Activated CD4-positive, alpha-beta T cell treated with anti-CD3 and anti-CD28 coated beads, Interleukin-2, amount 50 U/mL, for 48 hours (primary cell): ENCODE measurements at regions not wholly inside any gene's neighbourhood (a gene's known extent, or its start where the extent isn't known, plus 50 kb on each side); places are given as distances from the start of the nearest gene placed in this dataset.
A peak's percentile ranks its signal among the peaks of the same experiment; 100 is the strongest.
"Not testable (repeated sequence)": the region's sequence is repeated elsewhere in the genome, so short reads cannot be mapped to it uniquely, and the experiment has no call there.

Experiments
- DNase-seq, 2 experiments: peaks; one replicate each; pipeline ENCODE4 v3.0.0-alpha.2; 2020

- DNase-seq: no peak
These were observed 355.6 kb downstream of the DAD1 start for GRCh38 chr14:22233377-22233776.

GRCh38 chr14:22232933-22233332 is 356.1 kb downstream of the DAD1 start:
- no peak for DNase-seq

- no peak for DNase-seq
These were observed 356.5 kb downstream of the DAD1 start for GRCh38 chr14:22232486-22232885.

- no peak for DNase-seq
These were observed 358.0 kb downstream of the DAD1 start for GRCh38 chr14:22231018-22231417.

GRCh38 chr14:22230517-22230916 is 358.5 kb downstream of the DAD1 start:
- DNase-seq: no peak

- no peak for DNase-seq
These were observed 361.9 kb downstream of the DAD1 start for GRCh38 chr14:22227084-22227483.

GRCh38 chr14:22226381-22226780 is 362.6 kb downstream of the DAD1 start:
- DNase-seq: peak in 1 of 2 experiments; percentile 3

GRCh38 chr14:22225516-22226140 is 363.4 kb downstream of the DAD1 start:
- DNase-seq: no peak

- no peak for DNase-seq
These were observed 367.5 kb downstream of the DAD1 start for GRCh38 chr14:22221508-22221907.

- DNase-seq: no peak
These were observed 368.6 kb downstream of the DAD1 start for GRCh38 chr14:22220427-22220826.

GRCh38 chr14:22218728-22219127 is 370.3 kb downstream of the DAD1 start:
- DNase-seq: peak in 1 of 2 experiments; percentile 3

GRCh38 chr14:22213120-22213519 is 375.9 kb downstream of the DAD1 start:
- DNase-seq: no peak

- DNase-seq: no peak
These were observed 378.1 kb downstream of the DAD1 start for GRCh38 chr14:22210906-22211305.

GRCh38 chr14:22210026-22210425 is 379.0 kb downstream of the DAD1 start:
- no peak for DNase-seq

- no peak for DNase-seq
These were observed 386.0 kb downstream of the DAD1 start for GRCh38 chr14:22203036-22203435.

GRCh38 chr14:22202313-22202712 is 386.7 kb downstream of the DAD1 start:
- no peak for DNase-seq

- DNase-seq: no peak
These were observed 387.9 kb downstream of the DAD1 start for GRCh38 chr14:22200977-22201605.

GRCh38 chr14:22200131-22200530 is 388.9 kb downstream of the DAD1 start:
- not testable (repeated sequence) for DNase-seq

- no peak for DNase-seq
These were observed 394.4 kb downstream of the DAD1 start for GRCh38 chr14:22194664-22195063.

- DNase-seq: no peak
These were observed 398.4 kb downstream of the DAD1 start for GRCh38 chr14:22190411-22191191.

- no peak for DNase-seq
These were observed 399.1 kb downstream of the DAD1 start for GRCh38 chr14:22189881-22190280.

GRCh38 chr14:22188318-22188717 is 400.7 kb downstream of the DAD1 start:
- no peak for DNase-seq

- DNase-seq: no peak
These were observed 403.2 kb downstream of the DAD1 start for GRCh38 chr14:22185789-22186188.

- no peak for DNase-seq
These were observed 403.8 kb downstream of the DAD1 start for GRCh38 chr14:22185191-22185590.
